ENCODE measurements at regions not wholly inside any gene's neighbourhood (a gene's known extent, or its start where the extent isn't known, plus 50 kb on each side); places are given as distances from the start of the nearest gene placed in this dataset.

DNA sequence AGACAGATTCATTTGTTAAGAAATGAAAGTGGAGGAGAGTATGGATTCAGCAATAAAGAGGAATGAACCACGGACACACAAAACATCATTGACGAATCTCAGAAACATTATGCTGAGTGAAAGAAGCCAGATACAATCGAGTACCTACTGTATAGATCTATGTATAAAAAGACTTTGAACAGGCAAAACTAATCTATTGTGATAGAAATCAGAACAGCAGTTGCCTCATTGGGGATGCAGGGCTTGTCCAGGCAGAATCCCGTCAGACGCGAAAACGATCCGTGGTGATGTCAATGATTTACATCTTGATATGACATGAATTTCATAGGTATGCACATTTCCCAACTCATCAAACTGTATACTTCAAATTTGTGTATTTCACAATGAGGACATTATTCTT is 265.2 kb downstream of the CBLN4 start:
- no peak for TF ChIP-seq ZNF70 (CRISPR knock-in tag; IDR thresholded peaks at IDR 0.05)
- TF ChIP-seq ZC3H10 (CRISPR knock-in tag; IDR thresholded peaks at IDR 0.05), result no peak
- no peak for TF ChIP-seq ZFP3 (CRISPR knock-in tag; IDR thresholded peaks at IDR 0.05)
- no peak for TF ChIP-seq CREB5 (CRISPR knock-in tag; IDR thresholded peaks at IDR 0.05; ENCODE audit: low read depth)
- TF ChIP-seq RARB (CRISPR knock-in tag; IDR thresholded peaks at IDR 0.05), result no peak
- no peak for TF ChIP-seq ESRRG (CRISPR knock-in tag; IDR thresholded peaks at IDR 0.05)
- TF ChIP-seq, protein P1, sequence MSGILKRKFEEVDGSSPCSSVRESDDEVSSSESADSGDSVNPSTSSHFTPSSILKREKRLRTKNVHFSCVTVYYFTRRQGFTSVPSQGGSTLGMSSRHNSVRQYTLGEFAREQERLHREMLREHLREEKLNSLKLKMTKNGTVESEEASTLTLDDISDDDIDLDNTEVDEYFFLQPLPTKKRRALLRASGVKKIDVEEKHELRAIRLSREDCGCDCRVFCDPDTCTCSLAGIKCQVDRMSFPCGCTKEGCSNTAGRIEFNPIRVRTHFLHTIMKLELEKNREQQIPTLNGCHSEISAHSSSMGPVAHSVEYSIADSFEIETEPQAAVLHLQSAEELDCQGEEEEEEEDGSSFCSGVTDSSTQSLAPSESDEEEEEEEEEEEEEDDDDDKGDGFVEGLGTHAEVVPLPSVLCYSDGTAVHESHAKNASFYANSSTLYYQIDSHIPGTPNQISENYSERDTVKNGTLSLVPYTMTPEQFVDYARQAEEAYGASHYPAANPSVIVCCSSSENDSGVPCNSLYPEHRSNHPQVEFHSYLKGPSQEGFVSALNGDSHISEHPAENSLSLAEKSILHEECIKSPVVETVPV (CRISPR knock-in tag; IDR thresholded peaks at IDR 0.05), result no peak
- TF ChIP-seq PATZ1 (CRISPR knock-in tag; IDR thresholded peaks at IDR 0.05; ENCODE audit: borderline replicate concordance), result no peak
- no peak for TF ChIP-seq BACH2 (CRISPR knock-in tag; IDR thresholded peaks at IDR 0.05; ENCODE audit: borderline replicate concordance)
- TF ChIP-seq ISL1 (CRISPR knock-in tag; IDR thresholded peaks at IDR 0.05), result no peak
- no peak for TF ChIP-seq PPARA (CRISPR knock-in tag; IDR thresholded peaks at IDR 0.05; ENCODE audit: borderline replicate concordance)
- no peak for TF ChIP-seq ZFP30 (CRISPR knock-in tag; IDR thresholded peaks at IDR 0.05)
- no peak for TF ChIP-seq TOX (CRISPR knock-in tag; IDR thresholded peaks at IDR 0.05; ENCODE audit: borderline replicate concordance)
- TF ChIP-seq OSR1 (CRISPR knock-in tag; IDR thresholded peaks at IDR 0.05), result no peak

All from SK-N-SH treated with all-trans-retinoic acid at 6 μM for 48 hours (cell line).